IPS-NIHi7 (cell line): ENCODE measurements at regions not wholly inside any gene's neighbourhood (a gene's known extent, or its start where the extent isn't known, plus 50 kb on each side); places are given as distances from the start of the nearest gene placed in this dataset.

Experiments used
- DNase-seq: peaks from one replicate; pipeline ENCODE4 v3.0.0; 2012; ENCODE audit warnings: mixed read lengths; ENCODE audit errors: extremely low spot score

GRCh38 chr5:4309026-4309425, 713.4 kb downstream of the IRX1 start:
- no peak for DNase-seq

- no peak for DNase-seq
Measured at GRCh38 chr5:4313138-4313537, 717.5 kb downstream of the IRX1 start.

GRCh38 chr5:4319478-4320128, 724.0 kb downstream of the IRX1 start:
- no peak for DNase-seq

- no peak for DNase-seq
Measured at GRCh38 chr5:4330327-4330726, 734.7 kb downstream of the IRX1 start.

DNA sequence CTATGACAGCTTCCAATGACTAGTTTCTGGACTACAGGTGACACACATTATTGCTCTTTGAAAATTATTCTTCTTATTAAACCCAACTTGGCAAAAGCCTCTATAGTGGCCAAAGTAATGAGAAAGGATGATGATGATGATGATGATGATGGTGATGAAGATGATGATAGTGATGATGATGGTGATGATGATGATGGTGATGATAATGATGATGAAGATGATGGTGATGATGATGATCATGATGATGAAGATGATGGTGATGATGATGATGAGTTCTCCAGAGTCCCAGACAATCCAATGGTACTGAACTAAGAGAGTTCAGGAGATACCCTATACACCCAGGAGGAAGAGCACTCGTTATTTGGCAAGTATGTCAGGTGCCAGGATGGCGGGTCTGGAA, 739.4 kb downstream of the IRX1 start:
- no peak for DNase-seq

DNA sequence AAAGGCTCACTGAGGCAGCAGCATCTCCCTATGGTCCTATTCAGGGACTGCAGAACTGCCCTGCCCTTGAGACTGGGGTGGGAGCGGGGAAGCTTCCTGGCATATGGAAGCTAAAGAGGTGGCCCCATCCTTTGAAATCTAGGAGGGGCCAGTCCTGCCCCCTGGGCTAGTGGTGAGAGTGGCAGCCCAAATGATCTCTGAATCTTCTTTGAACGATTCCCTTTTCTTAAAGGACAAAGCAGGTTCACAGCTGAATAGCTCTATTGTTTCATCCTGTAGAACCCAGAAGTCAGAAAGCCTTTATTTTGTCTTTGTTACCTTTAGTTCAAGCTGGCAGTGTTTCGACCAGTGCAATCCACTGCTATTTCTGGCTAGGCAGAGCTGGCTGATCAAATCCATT, 741.9 kb downstream of the IRX1 start:
- DNase-seq: no peak

DNA sequence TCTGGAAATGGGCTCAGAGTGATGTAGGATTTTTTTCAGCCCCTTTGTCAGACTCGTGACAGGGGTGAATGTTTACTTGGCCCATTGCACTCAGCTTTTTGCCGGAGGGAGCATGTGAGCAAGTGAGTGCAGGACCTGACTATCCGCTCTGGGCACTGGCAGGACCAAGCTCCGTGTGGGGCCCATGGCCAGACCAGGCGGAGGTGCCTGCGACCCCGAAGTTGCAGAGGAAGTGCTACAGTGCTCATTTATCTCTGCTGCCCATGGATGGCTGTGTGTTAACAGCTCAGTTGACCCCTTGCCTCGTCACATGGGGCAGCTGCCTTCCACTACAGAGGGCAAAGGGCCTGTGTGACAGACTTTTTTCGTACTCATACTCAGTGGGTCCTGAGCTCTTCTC, 744.3 kb downstream of the IRX1 start:
- DNase-seq: no peak

- no peak for DNase-seq
Measured at GRCh38 chr5:4345850-4346249, 750.2 kb downstream of the IRX1 start.

- no peak for DNase-seq
Measured at GRCh38 chr5:4348423-4348822, 752.8 kb downstream of the IRX1 start.

- DNase-seq: no peak
Measured at GRCh38 chr5:4348919-4349318, 753.3 kb downstream of the IRX1 start.

GRCh38 chr5:4356201-4356600, 760.6 kb downstream of the IRX1 start:
- no peak for DNase-seq

DNA sequence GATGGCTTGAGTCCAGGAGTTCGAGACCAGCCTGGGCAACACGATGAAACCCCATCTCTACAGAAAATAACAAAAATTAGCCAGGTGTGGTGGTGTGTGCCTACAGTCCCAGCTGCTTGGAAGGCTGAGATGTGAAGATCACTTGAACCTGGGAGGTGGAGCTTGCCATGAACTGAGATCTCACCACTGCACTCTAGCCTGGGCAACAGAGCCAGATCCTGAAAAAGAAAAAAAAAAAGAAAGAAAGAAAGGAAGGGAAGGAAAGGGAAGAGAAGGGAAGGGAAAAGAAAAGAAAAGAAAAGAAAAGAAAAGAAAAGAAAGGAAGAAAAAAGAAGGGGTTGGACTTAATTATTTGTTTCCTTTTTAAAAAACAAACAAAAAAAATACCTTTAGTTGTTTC, 764.2 kb downstream of the IRX1 start:
- no peak for DNase-seq

DNA sequence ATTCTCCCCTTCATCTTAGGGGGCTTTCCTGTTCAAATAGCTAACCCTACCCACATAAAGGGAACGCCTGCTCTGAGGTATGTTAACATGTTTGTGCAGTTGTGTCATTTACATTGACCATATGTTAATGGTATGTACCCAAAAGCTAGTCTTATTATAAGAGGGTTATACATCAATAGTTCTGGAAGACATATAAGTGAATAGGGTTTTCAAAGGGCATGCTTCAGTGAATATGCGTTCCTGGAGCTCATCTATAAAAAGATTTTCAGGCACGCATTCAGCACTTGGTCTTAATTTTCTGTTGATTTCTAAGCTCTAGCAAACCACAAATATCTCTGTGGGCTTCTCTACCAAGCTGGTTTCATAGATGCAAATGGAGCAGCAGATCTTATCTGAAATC, 766.1 kb downstream of the IRX1 start:
- DNase-seq: no peak

DNA sequence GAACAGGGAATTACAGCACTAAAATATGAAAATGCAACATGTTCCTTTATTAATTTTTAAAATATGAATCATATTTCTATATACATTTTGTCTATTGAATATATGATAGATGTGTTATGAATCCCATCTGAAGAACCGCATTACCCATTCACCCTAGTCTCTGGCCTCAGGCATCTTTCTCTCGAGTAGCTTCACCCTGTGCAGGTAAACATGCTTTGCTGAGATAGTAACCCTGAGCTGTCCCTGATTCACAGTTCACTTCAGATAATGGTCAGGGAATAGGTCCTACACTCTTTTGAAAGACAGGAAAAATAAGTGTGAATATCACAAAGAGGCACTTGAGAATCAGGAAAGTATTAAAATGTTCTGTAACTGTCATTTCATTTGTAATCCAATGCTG, 766.8 kb downstream of the IRX1 start:
- no peak for DNase-seq

DNA sequence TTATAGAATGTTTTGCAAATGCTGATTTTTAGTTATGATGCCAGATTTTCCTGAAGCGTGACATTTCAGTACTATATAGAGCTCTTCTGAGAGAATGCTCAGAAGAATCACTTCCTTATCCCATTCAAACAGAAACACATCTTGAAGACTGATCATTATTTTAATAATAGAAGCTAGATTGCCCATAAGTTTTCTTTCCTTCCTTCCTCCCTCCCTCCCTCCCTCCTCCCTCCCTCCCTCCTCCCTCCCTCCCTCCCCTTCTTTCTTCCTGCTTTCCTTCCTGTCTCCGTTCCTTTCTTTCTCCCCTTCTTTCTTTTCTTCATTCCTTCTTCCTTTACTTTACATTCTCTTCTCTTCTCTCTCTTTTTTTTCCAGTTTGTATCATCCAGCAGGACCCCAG, 767.4 kb downstream of the IRX1 start:
- DNase-seq: no peak

DNA sequence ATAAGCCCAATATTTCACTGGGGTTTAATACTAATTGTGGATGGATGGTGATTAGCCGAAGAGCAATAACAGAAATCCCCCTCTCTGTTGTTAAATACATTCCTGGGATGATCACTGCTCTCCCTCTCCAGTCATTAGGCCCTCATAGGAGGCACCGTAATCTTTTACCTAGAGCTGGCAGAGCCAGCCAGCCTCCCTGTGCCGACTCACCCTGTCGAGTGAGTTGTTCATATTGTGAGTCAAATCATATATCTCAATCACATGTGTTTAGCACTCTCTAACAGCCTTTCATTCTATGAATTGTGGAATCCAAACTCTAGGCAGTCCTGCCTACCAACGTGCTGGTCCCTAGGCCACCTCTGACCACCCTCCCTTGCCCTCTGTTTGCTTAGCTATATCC, 771.0 kb downstream of the IRX1 start:
- no peak for DNase-seq

GRCh38 chr5:4370218-4370617, 769.9 kb upstream of the ADAMTS16 start:
- no peak for DNase-seq

- no peak for DNase-seq
Measured at GRCh38 chr5:4372481-4372880, 767.6 kb upstream of the ADAMTS16 start.

DNA sequence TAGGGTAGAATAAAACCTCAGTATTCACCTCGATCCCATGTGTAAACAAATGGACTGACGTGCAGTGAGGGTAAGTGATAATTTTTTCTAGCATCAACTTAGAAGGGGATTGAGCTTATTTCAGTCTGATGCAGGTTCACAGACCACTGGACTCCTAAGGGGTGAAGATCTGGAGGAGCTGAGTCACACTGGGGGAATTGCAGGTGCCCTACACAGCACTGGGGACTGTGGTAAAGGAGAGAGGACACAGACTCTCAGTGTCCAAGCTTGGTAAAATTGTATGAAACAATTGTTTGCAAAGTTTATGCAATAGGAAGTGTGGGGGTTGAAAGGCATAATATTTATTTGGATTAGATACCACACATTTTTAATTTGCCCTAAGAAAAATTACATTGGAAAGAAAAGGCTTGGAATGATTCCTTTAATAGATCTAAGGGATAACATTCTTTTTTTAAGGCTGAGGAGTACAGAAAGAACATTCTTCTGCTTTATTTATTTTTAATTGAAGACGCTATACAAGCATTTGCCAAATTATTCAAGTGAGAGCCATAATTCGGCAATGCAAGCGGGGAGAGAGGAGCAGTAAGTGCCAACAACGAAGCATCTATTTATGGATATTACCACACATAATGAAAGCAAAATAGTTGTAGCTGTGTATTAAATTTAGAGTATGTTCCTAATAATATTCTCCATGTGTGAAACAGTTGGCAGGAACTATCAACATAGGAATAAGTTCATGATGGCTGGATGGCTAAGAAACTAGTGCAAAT, 766.9 kb upstream of the ADAMTS16 start:
- DNase-seq: no peak

DNA sequence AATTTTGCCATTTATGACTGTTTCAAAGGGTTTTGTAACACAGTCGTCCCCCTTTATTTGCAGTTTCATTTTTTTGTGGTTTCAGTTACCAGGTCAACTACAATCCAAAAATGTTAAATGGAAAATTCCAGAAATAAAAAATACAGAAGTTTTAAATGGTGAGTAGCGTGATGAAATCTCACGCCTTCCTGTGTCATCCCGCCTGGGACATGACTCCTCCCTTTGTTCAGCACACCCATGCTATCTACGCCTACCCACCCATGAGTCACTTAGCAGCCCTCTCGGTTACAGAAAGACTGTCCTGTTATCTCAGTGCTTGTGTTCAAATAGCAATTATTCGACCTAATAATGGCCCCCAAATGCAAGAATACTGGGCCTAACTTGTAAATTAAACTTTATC, 765.3 kb upstream of the ADAMTS16 start:
- DNase-seq: no peak

GRCh38 chr5:4375640-4376039, 764.5 kb upstream of the ADAMTS16 start:
- DNase-seq: no peak

DNA sequence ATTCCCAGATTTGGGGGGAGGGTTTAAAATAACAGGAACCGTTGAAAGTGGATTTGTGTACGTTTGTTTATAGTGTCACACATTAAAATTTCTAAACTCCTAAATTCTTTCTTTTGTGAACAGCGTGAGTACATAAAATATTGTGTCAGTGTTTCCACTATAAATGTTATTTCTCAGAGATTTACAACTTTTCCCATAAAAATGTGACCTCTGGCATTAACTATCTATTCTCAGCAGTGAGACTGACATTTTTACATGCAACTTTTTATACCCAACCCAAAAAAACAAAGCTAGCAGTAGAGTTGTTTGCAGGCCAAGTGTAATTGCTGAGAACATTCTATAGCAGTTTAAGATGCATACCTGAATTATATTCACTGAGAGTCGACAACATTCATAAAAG, 757.0 kb upstream of the ADAMTS16 start:
- DNase-seq: no peak

- no peak for DNase-seq
Measured at GRCh38 chr5:4383518-4384198, 756.5 kb upstream of the ADAMTS16 start.
